ENCODE measurements at regions not wholly inside any gene's neighbourhood (a gene's known extent, or its start where the extent isn't known, plus 50 kb on each side); places are given as distances from the start of the nearest gene placed in this dataset.
"Not testable (repeated sequence)": the region's sequence is repeated elsewhere in the genome, so short reads cannot be mapped to it uniquely, and the experiment has no call there.

GRCh38 chr3:152104847-152105415 is 163.8 kb upstream of the MBNL1 start:
- DNase-seq = no peak

GRCh38 chr3:152105446-152105845 is 163.3 kb upstream of the MBNL1 start:
- DNase-seq = no peak

GRCh38 chr3:152109038-152109437 is 159.7 kb upstream of the MBNL1 start:
- DNase-seq = no peak

- no peak for DNase-seq
Measured at GRCh38 chr3:152113413-152113812, 155.3 kb upstream of the MBNL1 start.

- DNase-seq = no peak
Measured at GRCh38 chr3:152113992-152114651, 154.6 kb upstream of the MBNL1 start.

GRCh38 chr3:152120601-152121269 is 148.0 kb upstream of the MBNL1 start:
- no peak for DNase-seq

- DNase-seq = no peak
Measured at GRCh38 chr3:152121270-152121636, 147.5 kb upstream of the MBNL1 start.

GRCh38 chr3:152122851-152123250 is 145.9 kb upstream of the MBNL1 start:
- no peak for DNase-seq

GRCh38 chr3:152123457-152123856 is 145.3 kb upstream of the MBNL1 start:
- DNase-seq = no peak

GRCh38 chr3:152126260-152126659 is 142.5 kb upstream of the MBNL1 start:
- no peak for DNase-seq

- DNase-seq = no peak
Measured at GRCh38 chr3:152127058-152127457, 141.7 kb upstream of the MBNL1 start.

- DNase-seq = no peak
Measured at GRCh38 chr3:152128356-152128755, 140.4 kb upstream of the MBNL1 start.

GRCh38 chr3:152139651-152140050 is 129.1 kb upstream of the MBNL1 start:
- no peak for DNase-seq

GRCh38 chr3:152146461-152146860 is 122.3 kb upstream of the MBNL1 start:
- no peak for DNase-seq

- no peak for DNase-seq
Measured at GRCh38 chr3:152147748-152148147, 121.0 kb upstream of the MBNL1 start.

GRCh38 chr3:152148579-152148978 is 120.2 kb upstream of the MBNL1 start:
- no peak for DNase-seq

- no peak for DNase-seq
Measured at GRCh38 chr3:152149832-152150231, 118.9 kb upstream of the MBNL1 start.

GRCh38 chr3:152151216-152151876 is 117.4 kb upstream of the MBNL1 start:
- no peak for DNase-seq

GRCh38 chr3:152151877-152152765 is 116.6 kb upstream of the MBNL1 start:
- not testable (repeated sequence) for DNase-seq

- not testable (repeated sequence) for DNase-seq
Measured at GRCh38 chr3:152153115-152153514, 115.6 kb upstream of the MBNL1 start.

GRCh38 chr3:152155246-152156020 is 113.3 kb upstream of the MBNL1 start:
- DNase-seq = no peak

- no peak for DNase-seq
Measured at GRCh38 chr3:152156880-152157279, 111.8 kb upstream of the MBNL1 start.
